ENCODE measurements at regions not wholly inside any gene's neighbourhood (a gene's known extent, or its start where the extent isn't known, plus 50 kb on each side); places are given as distances from the start of the nearest gene placed in this dataset.
"Not testable (repeated sequence)": the region's sequence is repeated elsewhere in the genome, so short reads cannot be mapped to it uniquely, and the experiment has no call there.

- no peak for DNase-seq
These were observed 236.3 kb upstream of the GYPA start for GRCh38 chr4:144376866-144377265.

- no peak for DNase-seq
These were observed 243.9 kb upstream of the GYPA start for GRCh38 chr4:144384408-144384807.

GRCh38 chr4:144399927-144400326 lies 246.0 kb upstream of the HHIP start:
- DNase-seq, result no peak

GRCh38 chr4:144402176-144402575 lies 243.8 kb upstream of the HHIP start:
- no peak for DNase-seq

- no peak for DNase-seq
These were observed 243.0 kb upstream of the HHIP start for GRCh38 chr4:144402999-144403398.

- DNase-seq, result no peak
These were observed 242.1 kb upstream of the HHIP start for GRCh38 chr4:144403893-144404292.

GRCh38 chr4:144409525-144409924 lies 236.4 kb upstream of the HHIP start:
- no peak for DNase-seq

- DNase-seq, result no peak
These were observed 235.6 kb upstream of the HHIP start for GRCh38 chr4:144410230-144410783.

GRCh38 chr4:144411119-144411518 lies 234.8 kb upstream of the HHIP start:
- DNase-seq, result no peak

- DNase-seq, result no peak
These were observed 234.3 kb upstream of the HHIP start for GRCh38 chr4:144411700-144412099.

- DNase-seq, result no peak
These were observed 224.9 kb upstream of the HHIP start for GRCh38 chr4:144421056-144421455.

GRCh38 chr4:144421839-144422565 lies 224.0 kb upstream of the HHIP start:
- no peak for DNase-seq

GRCh38 chr4:144423930-144424329 lies 222.0 kb upstream of the HHIP start:
- DNase-seq, result no peak

- not testable (repeated sequence) for DNase-seq
These were observed 219.9 kb upstream of the HHIP start for GRCh38 chr4:144426023-144426422.

GRCh38 chr4:144442713-144443112 lies 203.2 kb upstream of the HHIP start:
- no peak for DNase-seq

GRCh38 chr4:144449611-144450010 lies 196.3 kb upstream of the HHIP start:
- DNase-seq, result no peak

GRCh38 chr4:144450526-144450925 lies 195.4 kb upstream of the HHIP start:
- no peak for DNase-seq

- no peak for DNase-seq
These were observed 194.0 kb upstream of the HHIP start for GRCh38 chr4:144451766-144452450.

GRCh38 chr4:144456196-144456595 lies 189.8 kb upstream of the HHIP start:
- DNase-seq, result no peak

GRCh38 chr4:144461906-144462305 lies 184.1 kb upstream of the HHIP start:
- no peak for DNase-seq

GRCh38 chr4:144463236-144463635 lies 182.7 kb upstream of the HHIP start:
- no peak for DNase-seq

- DNase-seq, result no peak
These were observed 182.1 kb upstream of the HHIP start for GRCh38 chr4:144463896-144464295.

- DNase-seq, result no peak
These were observed 180.4 kb upstream of the HHIP start for GRCh38 chr4:144465546-144465945.

GRCh38 chr4:144480068-144480467 lies 165.9 kb upstream of the HHIP start:
- no peak for DNase-seq
